SU-DHL-6 (cell line): ENCODE measurements at regions not wholly inside any gene's neighbourhood (a gene's known extent, or its start where the extent isn't known, plus 50 kb on each side); places are given as distances from the start of the nearest gene placed in this dataset.

Experiments used
- CTCF ChIP-seq: fragments of 200-600 bp; sonication (generic); IDR thresholded peaks from one replicate; pipeline ENCODE4 v1.5.1; 2017; ENCODE audit warnings: antibody characterized with exemption, mild to moderate bottlenecking, low read length, moderate library complexity; ENCODE audit not compliant: insufficient read depth, poor library complexity, severe bottlenecking
- EZH2phosphoT487 ChIP-seq: fragments of 200-600 bp; sonication (generic), shearing (Covaris generic); conservative IDR thresholded peaks from 2 replicates; pipeline ENCODE4 v1.6.1; 2018; ENCODE audit warnings: mild to moderate bottlenecking, antibody characterized with exemption, low read length, moderate library complexity, mixed read lengths

DNA sequence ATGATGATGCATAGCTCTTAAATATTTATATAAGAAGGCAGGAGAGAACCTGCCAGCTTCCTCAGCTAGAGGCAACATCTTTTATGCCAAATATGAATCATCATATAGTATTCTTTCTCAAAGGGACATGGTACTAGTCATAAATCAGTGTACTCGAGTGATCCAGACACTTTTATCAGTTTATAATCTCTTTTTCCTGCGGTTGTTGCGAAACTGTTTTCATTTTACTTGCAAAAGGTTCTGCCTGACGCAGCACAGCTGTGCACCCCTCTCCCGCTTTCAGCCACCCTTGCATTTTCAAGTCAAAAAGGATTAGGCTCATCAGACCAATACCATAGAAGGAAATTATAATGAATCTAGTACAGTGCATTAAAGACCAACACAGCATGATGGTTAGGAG lies 332.3 kb upstream of the PRKCQ start:
- no peak for TF ChIP-seq CTCF
- no peak for TF ChIP-seq EZH2phosphoT487
